HG03571 (cell line): ENCODE measurements at regions not wholly inside any gene's neighbourhood (a gene's known extent, or its start where the extent isn't known, plus 50 kb on each side); places are given as distances from the start of the nearest gene placed in this dataset.
"Not testable (repeated sequence)": the region's sequence is repeated elsewhere in the genome, so short reads cannot be mapped to it uniquely, and the experiment has no call there.

Source experiments
- ATAC-seq: cut with Tn5 transposase; IDR thresholded peaks from one replicate; pipeline ENCODE4 v1.9.1; 2021; ENCODE audit not compliant: unreplicated experiment

DNA sequence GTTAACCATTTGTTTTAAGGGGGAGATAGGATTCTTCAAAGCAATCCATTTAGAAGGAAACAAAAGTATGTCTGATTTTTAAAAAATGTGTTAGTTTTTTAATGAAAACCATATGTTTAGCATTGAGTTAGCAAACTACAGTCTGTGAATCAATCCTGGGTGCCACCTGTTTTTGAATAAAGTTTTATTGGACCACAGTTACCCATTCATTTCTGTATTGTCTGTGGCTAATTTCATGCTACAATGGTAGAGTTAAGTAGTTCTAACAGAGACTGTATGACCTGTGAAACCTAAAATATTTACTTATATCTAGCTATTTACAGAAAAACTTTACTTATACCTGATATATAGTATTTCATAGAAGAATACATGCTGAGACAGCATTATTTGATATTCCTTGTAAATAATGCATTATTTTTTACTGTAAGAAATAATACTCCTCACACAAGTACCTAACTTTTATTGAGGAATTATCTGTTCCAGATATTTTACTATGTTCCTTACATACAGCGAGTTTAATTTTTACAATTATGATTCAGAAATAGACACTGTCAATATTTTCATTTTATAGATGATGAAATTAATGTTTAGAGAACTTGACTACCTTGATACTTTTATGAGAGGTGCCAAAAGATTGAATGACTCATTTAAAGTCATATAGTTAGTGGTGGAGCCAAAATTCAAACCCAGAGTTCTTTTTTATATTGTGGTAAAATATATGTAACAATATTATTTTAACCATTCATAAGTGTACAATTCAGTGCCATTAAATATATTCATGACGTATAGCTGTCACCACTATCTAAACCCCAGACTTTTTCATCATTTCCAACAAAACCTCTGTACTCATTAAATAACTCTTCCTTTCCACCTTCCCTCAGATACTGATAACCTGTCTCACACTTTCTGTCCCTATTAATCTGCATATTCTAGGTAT, 122.0 kb downstream of the GLUD2 start:
- no peak for ATAC-seq

DNA sequence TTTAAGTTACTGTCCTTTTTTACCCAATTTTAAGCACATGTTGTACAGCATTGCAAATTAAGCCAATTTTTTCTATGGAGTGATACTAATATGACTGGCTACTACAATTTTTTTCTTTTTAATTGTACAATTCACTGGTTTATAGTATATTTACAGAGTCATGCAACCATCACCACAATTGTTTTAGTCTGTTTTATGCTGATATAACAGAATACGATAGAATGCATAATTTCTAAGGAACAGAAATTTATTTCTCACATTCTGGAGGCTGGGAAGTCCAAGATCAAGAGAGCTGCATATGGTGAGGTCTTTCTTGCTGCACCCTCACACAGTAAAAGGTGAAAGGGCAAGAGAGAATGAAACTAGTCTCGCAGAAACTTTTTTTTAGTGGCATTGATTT, 125.3 kb downstream of the GLUD2 start:
- no peak for ATAC-seq

DNA sequence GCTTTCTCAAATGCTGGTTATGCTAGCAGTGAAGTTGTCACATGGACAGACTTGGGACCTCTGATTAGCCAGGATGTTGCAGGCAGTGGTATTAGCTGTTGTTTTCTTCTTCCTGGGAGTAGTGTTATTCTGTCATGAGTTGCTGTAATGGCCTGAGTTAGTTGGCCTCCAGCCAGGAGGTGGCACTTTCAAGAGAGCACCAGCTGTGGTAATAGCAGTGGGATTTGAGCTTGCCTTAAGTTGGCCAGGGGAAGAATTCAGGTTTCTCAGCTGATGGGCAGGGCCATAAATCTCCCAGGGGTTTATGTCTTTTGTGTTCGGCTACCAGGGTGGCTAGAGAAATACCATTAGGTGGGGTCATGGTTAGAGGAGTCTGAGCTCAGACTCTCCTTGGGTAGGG, 132.6 kb downstream of the GLUD2 start:
- no peak for ATAC-seq

DNA sequence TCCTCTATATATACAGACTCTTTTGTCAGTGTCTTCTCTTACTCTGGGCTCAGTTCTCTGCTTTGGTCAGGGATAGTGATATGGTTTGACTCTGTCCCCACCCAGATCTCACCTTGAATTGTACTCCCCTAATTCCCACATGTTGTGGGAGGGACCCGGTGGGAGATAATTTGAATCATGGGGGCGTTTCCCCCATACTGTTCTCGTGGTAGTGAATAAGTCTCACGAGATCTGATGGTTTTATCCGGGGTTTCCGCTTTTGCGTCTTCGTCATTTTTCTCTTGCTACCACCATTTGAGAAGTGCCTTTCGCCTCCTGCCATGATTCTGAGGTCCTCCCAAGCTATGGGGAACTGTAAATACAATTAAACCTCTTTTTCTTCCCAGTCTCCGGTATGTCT, 144.4 kb downstream of the GLUD2 start:
- ATAC-seq = no peak

GRCh38 chrX:121195719-121196118, 148.3 kb downstream of the GLUD2 start:
- ATAC-seq = no peak

DNA sequence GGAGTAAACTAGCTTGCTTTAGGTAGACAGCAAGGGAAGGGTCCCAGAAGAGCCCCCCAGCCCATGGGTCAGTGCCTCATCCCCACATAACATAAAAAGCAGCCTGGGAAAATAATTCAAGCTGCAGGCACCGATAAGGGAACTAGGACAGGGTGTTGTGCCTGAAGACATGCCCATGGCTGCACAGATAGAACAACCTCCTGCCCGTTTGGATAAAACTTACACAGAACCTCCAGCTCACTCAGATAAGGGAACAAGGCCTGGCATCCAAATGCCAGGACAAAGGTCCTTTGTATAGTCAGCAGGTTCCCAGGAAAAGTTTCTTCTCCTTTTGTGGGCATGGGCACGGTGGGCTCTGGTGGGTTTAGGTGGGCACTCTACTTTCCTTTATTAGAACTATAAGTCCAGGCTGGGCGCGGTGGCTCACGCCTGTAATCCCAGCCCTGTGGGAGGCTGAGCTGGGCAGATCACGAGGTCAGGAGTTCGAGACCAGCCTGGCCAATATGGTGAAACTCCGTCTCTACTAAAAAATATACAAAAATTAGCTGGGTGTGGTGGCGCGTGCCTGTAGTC, 149.5 kb downstream of the GLUD2 start:
- ATAC-seq = not testable (repeated sequence)

DNA sequence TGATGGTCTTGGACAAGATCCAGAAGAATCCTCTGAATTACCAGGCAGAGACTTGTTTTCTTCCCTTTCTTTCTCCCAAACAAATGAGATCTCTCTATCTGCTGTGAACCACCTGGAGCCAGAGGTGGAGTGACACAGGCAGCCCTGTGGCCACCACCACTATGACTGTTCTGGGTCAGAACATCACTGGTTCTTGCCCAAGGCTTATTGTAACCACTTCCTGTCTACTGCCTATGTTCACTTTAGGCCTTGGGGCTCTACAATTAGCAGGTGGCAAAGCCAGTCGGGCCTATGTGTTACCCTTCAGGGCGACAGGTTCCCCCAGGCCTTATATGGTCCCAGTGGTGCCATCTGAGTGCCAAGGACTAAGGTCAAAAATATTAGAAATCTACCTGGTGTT, 161.2 kb downstream of the GLUD2 start:
- no peak for ATAC-seq

GRCh38 chrX:121216641-121217374, 169.4 kb downstream of the GLUD2 start:
- ATAC-seq = no peak

DNA sequence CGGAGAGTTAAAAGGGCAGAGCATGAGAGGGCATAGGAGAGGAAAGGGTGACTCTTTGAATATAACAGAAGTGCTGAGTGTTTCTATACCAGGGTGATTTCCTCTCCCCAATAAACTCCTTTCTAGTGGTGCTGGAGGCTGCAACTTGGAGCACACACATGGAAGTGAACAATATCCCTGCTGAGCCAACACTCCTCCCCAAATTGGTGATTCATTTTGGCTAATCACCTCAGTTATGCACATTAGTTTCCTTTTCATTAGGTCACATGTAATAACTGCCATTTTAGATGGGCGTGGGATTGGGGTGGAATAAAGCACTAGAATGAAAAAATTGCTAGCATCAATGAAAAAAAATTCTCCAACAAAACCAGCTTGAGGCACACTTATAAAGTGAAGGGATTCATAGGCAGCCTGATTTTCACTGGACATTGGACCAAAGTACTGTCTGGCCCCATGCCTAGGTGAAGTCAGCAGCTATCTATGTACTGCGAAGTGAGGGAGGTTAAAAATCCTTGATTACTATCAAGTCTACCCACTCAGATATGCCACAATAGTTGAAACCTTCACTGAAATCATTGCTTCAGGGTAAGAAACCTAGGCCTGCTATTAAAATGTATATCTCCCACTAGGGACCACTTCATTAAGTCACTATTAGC, 174.0 kb downstream of the GLUD2 start:
- ATAC-seq = no peak

GRCh38 chrX:121227888-121228287, 180.5 kb downstream of the GLUD2 start:
- no peak for ATAC-seq

- no peak for ATAC-seq
These were observed 184.4 kb downstream of the GLUD2 start for GRCh38 chrX:121231566-121232358.

- ATAC-seq = no peak
These were observed 188.6 kb downstream of the GLUD2 start for GRCh38 chrX:121236040-121236439.

- ATAC-seq = no peak
These were observed 190.7 kb downstream of the GLUD2 start for GRCh38 chrX:121238093-121238492.

DNA sequence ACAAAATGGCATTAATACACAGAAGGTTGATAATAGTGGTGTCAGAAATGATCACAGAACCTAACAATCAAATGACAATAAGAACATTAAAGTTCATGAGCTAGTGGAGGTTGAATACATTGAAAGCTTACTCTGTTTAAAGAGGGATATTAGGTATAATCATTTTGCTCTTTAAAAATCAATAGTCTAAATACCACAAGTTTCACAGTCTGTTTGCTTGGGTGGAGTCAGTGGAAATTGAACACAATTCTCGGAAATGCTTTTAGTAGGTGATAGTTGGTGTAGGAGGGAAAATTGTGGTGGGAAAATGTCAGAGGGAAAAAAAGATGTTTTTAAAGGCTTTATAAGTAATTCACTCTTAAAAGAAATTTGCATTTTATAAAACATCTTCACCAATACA, 197.1 kb downstream of the GLUD2 start:
- no peak for ATAC-seq

DNA sequence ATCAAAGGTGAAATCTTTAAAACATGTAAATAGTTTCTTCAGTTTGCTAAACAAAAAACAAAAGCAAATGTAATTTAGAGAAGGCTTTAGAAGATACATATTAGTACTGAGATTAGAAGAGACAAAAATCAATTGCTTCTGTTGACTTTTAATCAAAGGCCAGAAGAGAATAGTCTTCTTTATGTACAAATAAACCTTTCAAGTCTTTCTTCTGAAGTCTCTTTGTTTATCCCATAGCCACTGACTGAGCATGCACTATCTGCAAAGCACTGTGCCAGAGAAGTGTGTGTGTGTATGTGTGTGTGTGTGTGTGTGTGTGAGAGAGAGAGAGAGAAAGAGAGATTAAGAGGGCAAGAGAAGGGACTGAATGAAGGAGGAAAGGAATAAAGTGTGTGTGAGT, 198.4 kb downstream of the GLUD2 start:
- ATAC-seq = no peak

DNA sequence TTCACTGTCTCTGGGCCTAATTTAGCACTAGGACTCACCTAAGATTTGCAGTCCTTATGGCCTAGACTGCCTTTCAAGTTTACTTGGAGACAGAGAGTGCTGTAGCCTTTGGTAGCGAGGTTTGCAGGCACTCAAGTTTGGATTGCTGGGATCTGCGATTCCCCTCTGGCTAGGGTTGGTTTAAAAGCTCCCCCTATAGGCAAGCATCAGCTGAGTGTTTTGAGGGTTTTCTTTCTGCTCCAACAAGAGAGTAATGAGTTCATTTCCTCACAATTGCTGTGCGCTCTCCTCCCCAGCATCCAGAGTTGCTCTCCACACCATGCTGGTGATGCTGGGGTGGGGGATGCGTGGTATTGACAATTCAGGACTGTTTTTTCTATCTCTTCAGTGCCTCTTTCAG, 206.9 kb downstream of the GLUD2 start:
- no peak for ATAC-seq

DNA sequence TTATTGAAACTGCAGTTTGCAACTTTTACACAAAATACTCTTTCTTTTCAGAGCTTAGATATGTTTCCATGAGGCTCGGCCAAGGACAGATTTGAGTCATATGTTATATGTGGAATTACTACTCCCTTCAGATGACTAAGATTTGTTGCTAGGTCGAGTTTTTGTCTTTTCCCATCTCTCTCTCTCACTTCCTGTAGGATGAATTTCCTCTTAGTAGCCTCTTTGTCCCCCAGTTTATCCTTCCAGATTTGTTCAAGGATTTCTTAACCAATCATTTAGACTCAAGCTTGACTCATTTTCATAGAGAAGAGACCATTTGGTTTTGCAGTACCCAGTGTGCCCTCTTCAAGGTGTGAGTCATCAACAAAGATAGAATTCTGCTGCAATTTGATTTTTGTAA, 209.2 kb downstream of the GLUD2 start:
- ATAC-seq = no peak

DNA sequence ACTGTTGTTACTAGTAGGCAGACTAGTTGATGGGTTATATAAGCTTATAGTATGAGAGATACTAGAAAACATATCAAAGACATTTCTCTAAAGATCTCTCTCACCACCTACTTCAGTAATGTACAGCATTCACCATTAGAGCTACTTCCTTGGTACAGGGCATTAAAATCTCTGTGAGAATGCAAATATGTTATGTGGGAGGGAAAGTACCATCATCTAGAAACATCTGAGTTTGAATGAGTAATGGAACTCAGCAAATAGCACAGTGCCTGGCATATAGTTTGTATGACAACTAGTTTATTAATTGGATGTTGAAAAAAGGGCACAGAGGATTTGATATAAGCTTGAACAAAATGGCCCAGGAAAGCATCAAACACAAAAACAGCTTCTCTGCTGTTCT, 211.1 kb downstream of the GLUD2 start:
- no peak for ATAC-seq

DNA sequence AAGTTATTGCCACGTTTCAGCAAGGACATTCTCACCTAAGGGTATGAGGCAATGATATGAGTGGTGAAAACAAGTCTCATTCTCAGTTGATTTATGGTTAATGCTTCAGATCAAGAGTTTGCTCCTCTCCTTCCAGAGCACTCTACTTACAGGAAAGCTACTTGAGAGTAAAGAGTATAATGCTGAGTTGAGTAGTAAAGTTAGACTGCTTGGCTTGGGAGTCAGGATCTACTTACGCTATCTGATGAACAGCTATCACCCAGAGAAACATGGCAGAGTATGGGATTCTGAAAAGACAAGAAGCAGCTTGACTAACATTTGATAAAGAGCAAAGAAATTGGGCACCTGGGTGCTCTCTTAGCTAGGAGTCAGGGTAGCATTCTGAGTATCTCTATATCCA, 211.8 kb downstream of the GLUD2 start:
- no peak for ATAC-seq

DNA sequence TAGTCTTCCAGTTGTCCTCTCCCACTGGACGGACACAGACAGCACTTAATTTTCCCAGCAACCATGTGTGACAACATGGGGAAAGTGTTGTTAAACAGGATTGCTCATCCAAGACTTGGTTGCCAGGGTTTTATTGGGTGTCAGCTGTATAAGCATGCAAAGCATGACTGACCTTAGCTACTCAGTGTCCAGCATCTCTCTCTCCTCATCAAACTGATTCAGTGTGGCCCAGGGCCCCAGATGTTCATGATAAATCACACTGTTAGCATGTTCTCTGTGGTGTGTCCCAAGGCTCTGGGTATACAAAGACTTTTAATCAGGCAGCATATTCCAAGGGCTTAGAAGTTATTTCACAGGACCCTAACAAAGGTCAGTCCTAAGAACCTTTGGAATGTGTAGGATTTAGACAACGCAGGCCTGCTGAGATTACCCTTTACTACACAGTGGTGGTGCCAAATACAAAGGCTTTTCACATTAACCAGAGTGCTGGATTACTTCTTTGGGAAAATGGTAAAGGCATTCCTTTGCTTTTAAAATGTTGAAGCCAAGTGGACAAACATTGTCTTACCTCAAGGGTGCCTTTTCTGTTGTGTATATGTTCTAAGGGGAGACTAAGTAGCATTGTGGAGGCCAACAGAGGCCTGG, 213.3 kb downstream of the GLUD2 start:
- no peak for ATAC-seq
